Keratinocyte (primary cell): ENCODE measurements at regions not wholly inside any gene's neighbourhood (a gene's known extent, or its start where the extent isn't known, plus 50 kb on each side); places are given as distances from the start of the nearest gene placed in this dataset.
"Not testable (repeated sequence)": the region's sequence is repeated elsewhere in the genome, so short reads cannot be mapped to it uniquely, and the experiment has no call there.

ENCODE experiments used
- EZH2 ChIP-seq: IDR thresholded peaks from one replicate; pipeline ENCODE4 v1.6.1; 2012; ENCODE audit warnings: inconsistent platforms, mild to moderate bottlenecking, low read length, moderate library complexity
- TF ChIP-seq, protein P1 (sequence below), 3 experiments: IDR thresholded peaks in 1 of 3; conservative IDR thresholded peaks in 1 of 3; optimal IDR thresholded peaks in 1 of 3; 2 replicates in 2 of 3; 3 replicates in 1 of 3; pipeline versions ENCODE3 to v1.5.1; 2011; ENCODE audit warnings: low read length in 3 of 3, mild to moderate bottlenecking in 3 of 3, moderate library complexity in 2 of 3, control low read depth in 1 of 3, inconsistent platforms in 1 of 3; ENCODE audit not compliant: insufficient read depth in 2 of 3; ENCODE audit errors: extremely low read depth in 1 of 3

DNA sequence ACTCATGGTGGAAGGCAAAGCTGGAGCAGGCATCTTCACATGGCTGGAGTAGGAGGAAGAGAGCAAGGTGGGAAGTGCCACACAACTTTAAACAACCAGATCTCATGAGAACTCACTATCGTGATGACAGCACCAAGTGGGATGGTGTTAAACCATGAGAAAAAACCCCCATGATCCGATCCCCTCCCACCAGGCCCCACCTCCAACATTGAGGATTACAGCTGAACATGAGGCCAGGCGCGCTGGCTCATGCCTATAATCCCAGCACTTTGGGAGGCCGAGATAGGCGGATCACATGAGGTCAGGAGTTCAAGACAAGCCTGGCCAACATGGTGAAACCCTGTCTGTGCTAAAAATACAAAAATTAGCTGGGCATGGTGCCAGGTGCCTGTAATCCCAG, 66.5 kb upstream of the CAPZB start:
- TF ChIP-seq, protein P1, sequence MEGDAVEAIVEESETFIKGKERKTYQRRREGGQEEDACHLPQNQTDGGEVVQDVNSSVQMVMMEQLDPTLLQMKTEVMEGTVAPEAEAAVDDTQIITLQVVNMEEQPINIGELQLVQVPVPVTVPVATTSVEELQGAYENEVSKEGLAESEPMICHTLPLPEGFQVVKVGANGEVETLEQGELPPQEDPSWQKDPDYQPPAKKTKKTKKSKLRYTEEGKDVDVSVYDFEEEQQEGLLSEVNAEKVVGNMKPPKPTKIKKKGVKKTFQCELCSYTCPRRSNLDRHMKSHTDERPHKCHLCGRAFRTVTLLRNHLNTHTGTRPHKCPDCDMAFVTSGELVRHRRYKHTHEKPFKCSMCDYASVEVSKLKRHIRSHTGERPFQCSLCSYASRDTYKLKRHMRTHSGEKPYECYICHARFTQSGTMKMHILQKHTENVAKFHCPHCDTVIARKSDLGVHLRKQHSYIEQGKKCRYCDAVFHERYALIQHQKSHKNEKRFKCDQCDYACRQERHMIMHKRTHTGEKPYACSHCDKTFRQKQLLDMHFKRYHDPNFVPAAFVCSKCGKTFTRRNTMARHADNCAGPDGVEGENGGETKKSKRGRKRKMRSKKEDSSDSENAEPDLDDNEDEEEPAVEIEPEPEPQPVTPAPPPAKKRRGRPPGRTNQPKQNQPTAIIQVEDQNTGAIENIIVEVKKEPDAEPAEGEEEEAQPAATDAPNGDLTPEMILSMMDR (optimal IDR thresholded peaks at IDR 0.05 in 1 of 3, IDR thresholded peaks at IDR 0.05 in 1 of 3, conservative IDR thresholded peaks at IDR 0.05 in 1 of 3; ENCODE audit: extremely low read depth in 1 of 3, insufficient read depth in 2 of 3, low read length in 3 of 3): not testable (repeated sequence)
- TF ChIP-seq EZH2: not testable (repeated sequence)
